ENCODE measurements at regions not wholly inside any gene's neighbourhood (a gene's known extent, or its start where the extent isn't known, plus 50 kb on each side); places are given as distances from the start of the nearest gene placed in this dataset.

DNA sequence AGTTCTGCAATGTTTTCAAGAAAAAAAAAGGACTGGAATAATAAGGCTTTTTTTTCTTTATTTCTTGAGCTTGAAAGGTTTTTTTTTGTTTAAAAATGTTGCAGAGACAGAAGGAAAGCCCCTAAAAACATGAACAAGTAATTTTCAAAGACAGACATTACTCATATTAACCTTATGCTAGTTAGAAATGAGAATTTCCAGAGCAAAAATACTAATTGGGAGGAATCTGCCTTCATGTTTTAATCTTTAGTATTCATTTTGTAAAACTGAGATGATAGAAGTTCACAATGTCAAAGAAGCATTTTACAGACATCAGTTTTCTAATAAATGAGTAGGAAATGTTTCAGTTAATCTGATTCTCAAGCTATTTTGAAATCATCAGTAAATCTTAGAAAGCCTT lies 1805.3 kb downstream of the PCDH7 start:
- TF ChIP-seq GATA2 (IDR thresholded peaks at IDR 0.05; ENCODE audit: low read depth, low read length) = no peak
- TF ChIP-seq GATA3 (IDR thresholded peaks at IDR 0.05; ENCODE audit: low read depth, low read length) = no peak

Data from SH-SY5Y (cell line).